ENCODE measurements at regions not wholly inside any gene's neighbourhood (a gene's known extent, or its start where the extent isn't known, plus 50 kb on each side); places are given as distances from the start of the nearest gene placed in this dataset.

DNA sequence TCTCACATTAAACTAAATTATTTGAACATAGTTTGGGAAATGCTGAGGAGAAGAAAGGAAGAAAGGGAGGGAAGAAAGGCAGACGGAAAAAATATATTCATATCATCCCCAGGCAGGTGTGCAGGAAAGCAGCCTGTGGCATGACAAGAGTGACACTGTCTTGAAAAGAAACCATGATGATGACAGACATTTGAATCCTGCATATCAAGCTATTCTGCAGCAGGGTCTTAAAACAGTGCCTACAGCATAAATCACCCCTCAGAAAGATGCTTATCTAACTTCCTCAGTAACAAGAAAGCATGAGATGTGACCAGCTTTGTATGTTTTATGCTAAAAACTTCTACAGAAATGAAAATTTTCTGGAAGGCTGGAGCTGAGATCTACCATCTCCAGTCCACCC lies 144.5 kb upstream of the GRM7 start:
- Mint-ChIP-seq H3K4me1 (ENCODE audit: unreplicated experiment) (no peaks in the 10 kb centered on the region), H3K9me3 (no peaks in the 10 kb centered on the region), H3K27ac (no peak overlapping the region), H3K4me3 (no peak overlapping the region), H3K27me3 (no peaks in the 10 kb centered on the region), H3K36me3 (no peaks in the 10 kb centered on the region)
- DNase-seq (ENCODE audit: extremely low spot score, unreplicated experiment), result no peak
- no peak for TF ChIP-seq CTCF (conservative IDR thresholded peaks at IDR 0.05)

- H3K9me3 Mint-ChIP-seq, result no peaks in the 10 kb centered on the region
- H3K36me3 Mint-ChIP-seq, result no peaks in the 10 kb centered on the region
- TF ChIP-seq CTCF (conservative IDR thresholded peaks at IDR 0.05), result no peak
- no peaks in the 10 kb centered on the region for H3K27me3 Mint-ChIP-seq
- no peaks in the 10 kb centered on the region for H3K4me1 Mint-ChIP-seq (ENCODE audit: unreplicated experiment)
- no peak overlapping the region for H3K27ac Mint-ChIP-seq
- H3K4me3 Mint-ChIP-seq, result no peak overlapping the region
- no peak for DNase-seq (ENCODE audit: extremely low spot score, unreplicated experiment)
These were observed 143.6 kb upstream of the GRM7 start for GRCh38 chr3:6717026-6717943.

GRCh38 chr3:6719999-6720398 lies 140.9 kb upstream of the GRM7 start:
- Mint-ChIP-seq H3K9me3 (peaks cover 3% of the 10 kb centered on the region), H3K27ac (no peak overlapping the region), H3K4me3 (no peak overlapping the region), H3K4me1 (ENCODE audit: unreplicated experiment) (peaks cover 3% of the 10 kb centered on the region), H3K27me3 (no peaks in the 10 kb centered on the region), H3K36me3 (no peaks in the 10 kb centered on the region)
- TF ChIP-seq CTCF (conservative IDR thresholded peaks at IDR 0.05), result no peak
- DNase-seq (ENCODE audit: extremely low spot score, unreplicated experiment), result no peak

- no peak overlapping the region for H3K4me3 Mint-ChIP-seq
- DNase-seq (ENCODE audit: extremely low spot score, unreplicated experiment), result no peak
- H3K4me1 Mint-ChIP-seq (ENCODE audit: unreplicated experiment), result peaks cover 3% of the 10 kb centered on the region
- no peaks in the 10 kb centered on the region for H3K27me3 Mint-ChIP-seq
- H3K27ac Mint-ChIP-seq, result no peak overlapping the region
- H3K36me3 Mint-ChIP-seq, result no peaks in the 10 kb centered on the region
- peaks cover 3% of the 10 kb centered on the region for H3K9me3 Mint-ChIP-seq
- TF ChIP-seq CTCF (conservative IDR thresholded peaks at IDR 0.05), result no peak
These were observed 139.4 kb upstream of the GRM7 start for GRCh38 chr3:6721491-6721890.

- Mint-ChIP-seq H3K4me1 (ENCODE audit: unreplicated experiment) (peaks cover 3% of the 10 kb centered on the region), H3K27ac (no peak overlapping the region), H3K4me3 (no peak overlapping the region), H3K9me3 (peaks cover 3% of the 10 kb centered on the region), H3K36me3 (no peaks in the 10 kb centered on the region), H3K27me3 (no peaks in the 10 kb centered on the region)
- TF ChIP-seq CTCF (conservative IDR thresholded peaks at IDR 0.05), result no peak
- DNase-seq (ENCODE audit: extremely low spot score, unreplicated experiment), result no peak
These were observed 137.7 kb upstream of the GRM7 start for GRCh38 chr3:6723205-6723604.
